RPMI8226 (cell line): ENCODE measurements at regions not wholly inside any gene's neighbourhood (a gene's known extent, or its start where the extent isn't known, plus 50 kb on each side); places are given as distances from the start of the nearest gene placed in this dataset.
A peak's percentile ranks its signal among the peaks of the same experiment; 100 is the strongest.

Experiments used
- DNase-seq: peaks from one replicate; pipeline ENCODE4 v3.0.0-alpha.2; 2015

DNA sequence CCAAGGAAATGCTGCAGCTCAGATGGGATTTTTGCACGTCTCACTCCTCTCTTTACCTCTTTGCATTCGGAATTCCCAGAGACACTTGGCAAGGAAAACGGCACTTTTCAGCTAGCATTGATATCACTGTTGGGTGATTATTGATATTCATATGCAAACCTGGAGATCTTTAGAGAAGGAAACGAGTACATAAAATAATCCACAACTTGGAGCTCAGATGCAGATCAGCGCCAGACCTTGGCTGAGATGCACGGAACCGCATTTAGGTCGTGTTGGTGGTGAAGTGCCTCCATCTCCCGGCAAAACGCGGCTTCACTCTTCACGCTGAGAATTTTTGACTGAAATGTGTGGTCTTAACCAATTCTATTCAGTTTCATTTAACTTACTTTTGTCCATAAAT is 77.2 kb upstream of the ARHGEF7 start:
- DNase-seq: no peak

GRCh38 chr13:111036665-111037064 is 78.4 kb upstream of the ARHGEF7 start:
- no peak for DNase-seq

DNA sequence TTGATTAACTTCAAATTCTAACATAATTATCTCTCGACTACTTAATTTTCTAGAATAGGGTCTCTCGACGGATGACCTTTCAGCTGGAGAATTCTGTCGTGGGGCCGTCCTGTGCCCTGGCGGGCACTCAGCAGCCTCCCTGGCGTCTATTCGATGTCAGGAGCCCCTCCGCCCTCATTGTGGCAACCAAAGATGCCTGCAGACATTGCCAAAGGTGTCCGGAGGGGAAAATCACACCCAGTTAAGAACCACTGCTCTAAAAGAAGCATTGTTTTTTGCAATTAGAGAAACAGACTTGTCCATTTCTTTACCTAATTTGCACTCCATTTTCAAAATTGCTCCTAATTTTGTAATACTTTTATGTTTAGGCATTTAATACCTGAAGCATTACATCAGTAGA is 79.2 kb upstream of the ARHGEF7 start:
- no peak for DNase-seq

GRCh38 chr13:111034811-111035210 is 80.3 kb upstream of the ARHGEF7 start:
- no peak for DNase-seq

DNA sequence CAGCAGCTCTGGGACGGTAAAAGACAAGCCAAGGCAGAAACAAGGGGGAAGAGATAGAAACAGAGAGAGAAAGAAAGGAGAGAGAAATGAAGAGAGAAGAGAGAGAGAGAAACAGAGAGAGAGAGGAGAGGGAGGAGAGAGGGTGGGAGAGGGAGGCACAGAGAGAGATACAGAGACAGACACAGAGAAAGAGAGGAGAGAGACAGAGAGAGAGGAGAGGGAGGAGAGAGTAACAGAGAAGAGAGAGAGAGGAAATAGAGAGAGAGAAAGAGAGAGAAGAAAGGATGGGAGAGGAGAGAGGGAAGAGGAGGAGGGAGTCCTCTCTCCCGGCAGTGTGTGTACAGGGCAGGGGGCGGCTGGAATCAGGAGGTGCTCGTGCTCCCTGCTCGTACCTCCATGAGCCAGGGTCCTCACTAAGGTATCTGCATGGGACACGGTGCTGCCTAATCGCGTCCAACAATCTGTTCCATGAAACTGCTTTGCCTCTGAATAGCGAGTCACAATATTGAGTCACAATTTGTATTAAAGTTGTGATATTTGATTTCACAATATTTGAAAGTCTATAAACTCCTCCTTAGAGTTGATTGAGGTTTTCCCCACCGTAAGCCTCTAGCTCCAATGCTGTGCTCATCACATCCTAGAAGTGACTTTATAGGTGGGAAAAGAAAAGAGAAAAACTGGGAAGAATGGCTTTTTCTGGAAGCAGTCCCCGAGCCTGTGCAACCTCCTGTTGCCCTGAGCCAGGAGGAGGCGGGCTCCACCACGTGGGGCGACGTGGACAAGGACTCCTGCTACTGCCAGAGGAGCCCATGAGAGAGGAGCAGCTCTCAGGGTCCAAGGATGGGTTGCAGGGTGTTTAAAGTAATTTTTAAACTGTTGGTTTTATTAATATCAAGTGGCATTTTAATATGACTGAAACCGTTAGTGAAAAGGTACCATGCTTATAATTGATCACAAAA is 81.7 kb upstream of the ARHGEF7 start:
- DNase-seq: no peak

GRCh38 chr13:111031531-111031961 is 83.6 kb upstream of the ARHGEF7 start:
- peak; percentile 17 for DNase-seq

DNA sequence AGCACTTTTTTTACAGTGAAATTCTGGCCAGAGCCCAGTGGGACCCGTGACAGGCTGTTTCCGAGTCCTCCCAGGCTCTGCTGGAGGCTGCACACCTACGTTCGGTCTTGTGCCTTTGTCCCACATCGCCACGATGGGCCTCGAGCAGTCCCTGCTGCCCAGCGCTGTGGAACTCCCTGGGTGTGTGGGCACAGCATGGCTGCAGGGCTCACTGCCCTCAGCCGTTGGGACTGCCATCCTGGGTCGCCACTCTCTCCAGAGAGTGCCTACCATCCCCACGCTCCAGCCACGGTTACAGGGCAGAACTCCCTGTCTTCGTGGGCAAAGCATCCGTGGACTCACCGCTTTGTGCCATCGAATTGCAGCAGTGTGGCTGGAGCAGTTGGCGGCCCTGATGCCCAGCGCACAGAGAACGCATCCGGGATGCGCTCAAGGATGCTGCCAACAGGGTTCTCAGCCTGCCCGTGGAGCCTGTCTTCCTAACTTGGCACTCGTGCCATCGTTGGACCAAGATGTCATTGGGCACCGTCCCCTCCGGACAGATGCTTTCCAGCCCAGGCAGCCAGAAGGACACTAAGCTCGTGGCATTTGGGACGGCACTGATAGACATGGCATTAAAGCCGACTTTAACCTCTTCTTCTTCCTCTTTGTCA is 85.0 kb upstream of the ARHGEF7 start:
- no peak for DNase-seq

- peak; percentile 38 for DNase-seq
These were observed 87.4 kb upstream of the ARHGEF7 start for GRCh38 chr13:111027458-111028439.

- no peak for DNase-seq
These were observed 89.8 kb upstream of the ARHGEF7 start for GRCh38 chr13:111025310-111025709.

DNA sequence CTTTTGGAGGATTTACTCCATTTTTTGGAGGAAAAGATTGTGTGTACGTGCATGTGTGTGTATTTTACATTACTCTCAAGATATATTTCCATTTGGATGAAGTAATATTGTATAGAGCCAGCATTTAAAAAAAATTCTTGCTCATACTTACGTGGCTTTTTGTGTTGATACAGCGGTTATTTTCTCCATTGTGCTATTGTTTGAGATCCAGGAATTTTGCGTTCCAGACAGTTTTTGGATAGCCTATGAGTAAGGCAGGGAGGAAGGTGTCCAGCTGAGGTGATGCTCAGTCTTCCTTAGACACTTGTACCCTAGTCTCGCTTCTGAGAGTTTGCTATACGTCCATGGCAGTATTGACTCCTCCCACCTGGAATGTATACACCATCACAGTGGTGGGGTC is 92.2 kb upstream of the ARHGEF7 start:
- DNase-seq: no peak

- no peak for DNase-seq
These were observed 92.9 kb upstream of the ARHGEF7 start for GRCh38 chr13:111022241-111022640.

- DNase-seq: no peak
These were observed 93.8 kb upstream of the ARHGEF7 start for GRCh38 chr13:111021270-111021669.

DNA sequence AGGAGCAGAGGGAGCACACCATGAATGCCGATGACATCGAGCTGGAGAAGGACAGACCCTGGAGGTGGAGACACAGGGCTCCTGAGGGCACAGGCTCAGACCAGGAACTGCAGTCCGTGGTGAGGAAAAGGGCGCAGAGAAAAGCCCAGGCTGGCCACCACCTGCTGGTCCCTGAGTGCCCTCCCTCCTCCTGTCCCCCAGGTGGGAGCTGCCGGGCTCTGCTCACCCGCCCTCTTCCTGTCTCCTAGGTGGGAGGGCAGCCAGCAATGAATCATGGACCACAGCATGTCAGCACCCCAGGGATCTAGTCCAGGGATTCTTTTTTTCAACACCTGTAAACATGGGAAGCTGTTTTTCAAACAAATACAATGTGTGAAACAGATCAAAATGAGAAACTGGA is 94.6 kb upstream of the ARHGEF7 start:
- no peak for DNase-seq

DNA sequence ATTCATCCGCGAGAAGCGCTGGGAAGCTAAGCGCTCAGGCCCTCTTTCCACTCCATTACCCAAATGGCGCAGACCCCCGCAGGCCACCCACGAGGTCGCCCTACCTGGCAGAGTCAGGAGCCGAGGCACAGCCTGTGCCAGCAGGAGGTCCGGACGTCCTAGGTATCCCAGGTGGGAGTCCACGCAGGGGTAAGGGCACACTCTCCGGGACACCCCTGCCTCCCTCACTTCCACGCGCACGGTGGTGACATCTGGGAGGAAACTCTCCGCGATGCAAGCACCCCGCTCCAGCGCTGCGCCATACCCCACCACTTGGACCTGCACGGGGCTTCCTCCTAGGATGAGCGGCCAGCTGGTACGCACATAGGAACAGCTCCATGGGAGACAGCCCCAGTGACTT is 95.1 kb upstream of the ARHGEF7 start:
- DNase-seq: no peak

GRCh38 chr13:111017755-111018459 is 97.2 kb upstream of the ARHGEF7 start:
- DNase-seq: no peak

DNA sequence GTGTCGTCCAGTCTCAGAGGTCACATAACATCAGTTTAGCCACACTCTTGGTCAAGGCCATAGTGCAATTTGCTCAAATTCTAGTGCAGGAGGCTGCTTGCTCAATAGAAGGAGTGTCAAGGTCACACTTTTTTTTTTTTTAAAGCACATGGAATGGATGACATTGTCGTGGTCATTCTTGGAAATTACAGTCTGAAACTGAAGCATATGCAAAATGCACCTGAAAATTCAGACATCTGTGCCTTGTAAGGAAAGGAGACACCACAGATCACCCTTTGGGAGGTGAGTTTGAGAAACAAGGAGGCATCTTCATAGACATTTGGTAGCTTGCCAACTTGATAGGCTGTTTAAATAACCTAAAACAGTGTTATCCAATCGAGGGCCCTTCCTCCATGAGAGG is 98.3 kb upstream of the ANKRD10 start:
- no peak for DNase-seq

GRCh38 chr13:111011899-111012298 is 97.0 kb upstream of the ANKRD10 start:
- DNase-seq: no peak

GRCh38 chr13:111008351-111008750 is 93.5 kb upstream of the ANKRD10 start:
- DNase-seq: no peak

- DNase-seq: no peak
These were observed 92.3 kb upstream of the ANKRD10 start for GRCh38 chr13:111007209-111007608.

DNA sequence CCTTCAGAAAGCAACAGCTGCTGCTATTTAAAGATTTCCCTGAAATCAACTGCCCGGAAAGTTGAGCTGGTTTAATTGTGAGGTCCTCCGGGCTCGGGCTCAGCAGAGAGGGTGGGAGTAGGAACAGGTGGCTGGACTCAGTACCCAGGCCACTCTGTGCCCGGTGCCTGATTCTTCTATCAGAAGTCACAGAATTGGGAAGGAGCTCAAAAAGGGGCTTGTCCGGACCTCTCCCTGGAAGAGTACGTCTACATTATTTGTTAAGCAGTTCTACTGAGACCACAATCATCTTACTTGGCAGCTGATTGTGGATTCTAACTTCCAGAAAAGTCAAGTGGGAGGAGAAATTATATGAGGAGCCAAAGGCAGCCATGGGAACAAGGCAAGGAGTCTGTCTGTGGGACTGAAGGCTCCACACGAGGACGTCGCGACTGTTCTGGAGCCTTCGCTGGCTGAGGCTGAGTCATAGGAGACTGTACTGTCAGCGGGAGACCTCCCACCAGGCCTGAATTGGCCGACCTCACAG is 91.7 kb upstream of the ANKRD10 start:
- no peak for DNase-seq

DNA sequence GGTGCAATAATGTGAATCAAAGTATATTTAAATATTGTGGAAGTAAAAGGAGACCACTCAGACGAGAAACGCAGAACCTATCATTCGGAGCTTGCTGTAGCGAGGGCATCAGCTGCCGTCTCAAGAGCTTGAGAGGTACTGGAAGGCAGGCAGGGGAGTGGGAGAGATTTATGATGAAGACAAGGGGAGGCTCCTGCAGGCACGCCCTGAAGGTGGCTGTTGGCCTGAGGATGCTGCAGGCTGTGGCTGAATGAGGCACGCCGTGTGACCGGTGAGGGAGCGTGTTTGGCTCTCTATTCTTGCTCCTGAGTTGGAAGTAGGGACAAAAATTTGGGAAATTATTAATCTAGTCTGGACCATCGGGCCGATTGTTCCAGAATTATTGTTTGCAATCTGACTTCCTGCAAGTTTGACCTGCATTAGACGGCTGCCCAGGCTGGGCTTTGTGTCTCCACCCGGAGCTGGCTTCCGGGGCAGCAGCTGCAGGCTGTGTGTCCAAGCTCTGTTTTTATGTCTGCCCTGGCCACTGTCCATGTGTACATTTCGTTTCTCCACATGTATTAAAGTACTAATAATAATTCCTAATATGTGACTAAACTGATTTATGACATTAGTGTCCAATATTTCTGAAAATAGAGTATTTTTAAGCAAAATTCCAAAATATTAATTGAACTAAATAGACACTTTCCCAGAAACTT is 91.1 kb upstream of the ANKRD10 start:
- DNase-seq: no peak
